ENCODE measurements at regions not wholly inside any gene's neighbourhood (a gene's known extent, or its start where the extent isn't known, plus 50 kb on each side); places are given as distances from the start of the nearest gene placed in this dataset.

DNA sequence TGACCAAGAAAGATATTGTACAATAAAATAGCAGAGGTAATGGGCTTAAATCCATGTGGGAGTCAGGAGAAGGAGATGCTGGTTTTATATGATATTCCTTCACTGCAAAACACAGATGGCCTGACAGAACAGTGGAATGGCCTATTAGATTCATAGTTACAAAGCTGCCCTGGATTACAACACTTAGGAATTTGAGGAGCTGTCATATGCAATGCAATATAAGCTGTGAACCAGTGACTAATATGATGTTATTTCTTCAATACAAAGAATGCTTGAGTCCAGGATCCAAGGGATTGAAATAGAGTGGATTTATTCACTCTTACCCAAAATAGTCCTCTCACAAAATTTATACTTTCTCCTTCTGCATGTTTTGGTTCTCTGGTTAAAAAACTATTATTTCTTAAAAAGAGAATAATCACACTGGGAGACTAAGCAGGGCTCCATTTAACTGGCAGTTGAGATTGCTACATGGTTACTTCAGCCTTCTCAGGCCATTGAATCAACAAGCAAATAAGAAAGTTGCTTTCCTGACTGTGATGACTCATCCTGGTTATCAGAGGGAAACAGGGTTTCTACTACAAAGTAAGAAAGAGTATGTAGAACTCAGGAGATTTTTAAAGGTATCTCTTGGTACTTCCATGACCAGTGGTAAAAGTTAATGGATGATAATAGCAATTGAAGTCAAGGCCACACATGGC lies 79.8 kb upstream of the ZPLD1 start:
- TF ChIP-seq, protein P1, sequence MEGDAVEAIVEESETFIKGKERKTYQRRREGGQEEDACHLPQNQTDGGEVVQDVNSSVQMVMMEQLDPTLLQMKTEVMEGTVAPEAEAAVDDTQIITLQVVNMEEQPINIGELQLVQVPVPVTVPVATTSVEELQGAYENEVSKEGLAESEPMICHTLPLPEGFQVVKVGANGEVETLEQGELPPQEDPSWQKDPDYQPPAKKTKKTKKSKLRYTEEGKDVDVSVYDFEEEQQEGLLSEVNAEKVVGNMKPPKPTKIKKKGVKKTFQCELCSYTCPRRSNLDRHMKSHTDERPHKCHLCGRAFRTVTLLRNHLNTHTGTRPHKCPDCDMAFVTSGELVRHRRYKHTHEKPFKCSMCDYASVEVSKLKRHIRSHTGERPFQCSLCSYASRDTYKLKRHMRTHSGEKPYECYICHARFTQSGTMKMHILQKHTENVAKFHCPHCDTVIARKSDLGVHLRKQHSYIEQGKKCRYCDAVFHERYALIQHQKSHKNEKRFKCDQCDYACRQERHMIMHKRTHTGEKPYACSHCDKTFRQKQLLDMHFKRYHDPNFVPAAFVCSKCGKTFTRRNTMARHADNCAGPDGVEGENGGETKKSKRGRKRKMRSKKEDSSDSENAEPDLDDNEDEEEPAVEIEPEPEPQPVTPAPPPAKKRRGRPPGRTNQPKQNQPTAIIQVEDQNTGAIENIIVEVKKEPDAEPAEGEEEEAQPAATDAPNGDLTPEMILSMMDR (IDR thresholded peaks at IDR 0.05 in 4 of 5, conservative IDR thresholded peaks at IDR 0.05 in 1 of 5): no peak
- no peak for TF ChIP-seq POLR2A (IDR thresholded peaks at IDR 0.05)

Measured in gastrocnemius medialis (tissue), 4 donors.